ENCODE measurements at regions not wholly inside any gene's neighbourhood (a gene's known extent, or its start where the extent isn't known, plus 50 kb on each side); places are given as distances from the start of the nearest gene placed in this dataset.

GRCh38 chr10:29763396-29763795 is 128.6 kb upstream of the SVIL start:
- Histone ChIP-seq H3K36me3 (ENCODE audit: control insufficient read depth in 4 of 4, insufficient read depth in 3 of 4, low read depth in 1 of 4, low read length in 3 of 4) (no peaks in the 10 kb centered on the region), H3K9ac (ENCODE audit: low read depth in 1 of 2, low read length in 2 of 2) (no peak overlapping the region), H3K4me3 (ENCODE audit: low read depth in 1 of 3, low read length in 3 of 3) (no peak overlapping the region), H3K4me1 (ENCODE audit: control insufficient read depth in 4 of 4, insufficient read depth in 4 of 4, low read length in 3 of 4) (peaks cover 0 to 34% (median 13%) of the 10 kb centered on the region in 4 donors), H3K27me3 (ENCODE audit: control insufficient read depth in 4 of 4, insufficient read depth in 4 of 4, low read length in 3 of 4) (no peaks in the 10 kb centered on the region), H3K9me3 (ENCODE audit: control insufficient read depth in 4 of 4, low read length in 3 of 4) (no peaks in the 10 kb centered on the region), H3K27ac (ENCODE audit: low read depth in 1 of 2, low read length in 2 of 2) (no peak overlapping the region)
- TF ChIP-seq FOXA2 (IDR thresholded peaks at IDR 0.05) (no peak), ATF3 (IDR thresholded peaks at IDR 0.05) (no peak), REST (IDR thresholded peaks at IDR 0.05) (no peak), YY1 (IDR thresholded peaks at IDR 0.05) (no peak), ZBTB33 (IDR thresholded peaks at IDR 0.05) (no peak), GABPA (IDR thresholded peaks at IDR 0.05 in 1 of 2, conservative IDR thresholded peaks at IDR 0.05 in 1 of 2) (no peak), HNF4A (conservative IDR thresholded peaks at IDR 0.05) (no peak), CTCF (IDR thresholded peaks at IDR 0.05; ENCODE audit: low read depth, low read length, missing input control) (no peak), RXRA (IDR thresholded peaks at IDR 0.05) (no peak), MAX (IDR thresholded peaks at IDR 0.05) (no peak), FOXA1 (IDR thresholded peaks at IDR 0.05) (no peak), RAD21 (IDR thresholded peaks at IDR 0.05) (no peak), TAF1 (conservative IDR thresholded peaks at IDR 0.05) (no peak), JUND (IDR thresholded peaks at IDR 0.05) (no peak)
- WGBS = 94% methylated on average over 4 of the region's 4 CpGs
- DNase-seq (ENCODE audit: low spot score) = no peak

GRCh38 chr10:29761916-29762315 is 127.1 kb upstream of the SVIL start:
- Histone ChIP-seq H3K4me1 (ENCODE audit: control insufficient read depth in 4 of 4, insufficient read depth in 4 of 4, low read length in 3 of 4) (peaks cover 3 to 49% (median 27%) of the 10 kb centered on the region in 4 donors), H3K4me3 (ENCODE audit: low read depth in 1 of 3, low read length in 3 of 3) (no peak overlapping the region), H3K27me3 (ENCODE audit: control insufficient read depth in 4 of 4, insufficient read depth in 4 of 4, low read length in 3 of 4) (no peaks in the 10 kb centered on the region), H3K9me3 (ENCODE audit: control insufficient read depth in 4 of 4, low read length in 3 of 4) (no peaks in the 10 kb centered on the region), H3K9ac (ENCODE audit: low read depth in 1 of 2, low read length in 2 of 2) (no peak overlapping the region), H3K27ac (ENCODE audit: low read depth in 1 of 2, low read length in 2 of 2) (peak overlapping the region in 1 of 2 donors; percentile 52), H3K36me3 (ENCODE audit: control insufficient read depth in 4 of 4, insufficient read depth in 3 of 4, low read depth in 1 of 4, low read length in 3 of 4) (no peaks in the 10 kb centered on the region)
- WGBS = 53% methylated on average over 5 of the region's 5 CpGs
- no peak for DNase-seq (ENCODE audit: low spot score)
- TF ChIP-seq GABPA (IDR thresholded peaks at IDR 0.05 in 1 of 2, conservative IDR thresholded peaks at IDR 0.05 in 1 of 2) = no peak
- no peak for TF ChIP-seq HNF4G (IDR thresholded peaks at IDR 0.05)
- TF ChIP-seq YY1 (IDR thresholded peaks at IDR 0.05) = peak; percentile 52
- peak in 1 of 2 donors; percentile 22 for TF ChIP-seq JUND (IDR thresholded peaks at IDR 0.05)
- TF ChIP-seq RAD21 (IDR thresholded peaks at IDR 0.05) = no peak
- TF ChIP-seq ATF3 (IDR thresholded peaks at IDR 0.05) = no peak
- peak; percentile 65 for TF ChIP-seq SP1 (IDR thresholded peaks at IDR 0.05)
- TF ChIP-seq MAX (IDR thresholded peaks at IDR 0.05) = peak; percentile 75
- TF ChIP-seq ZBTB33 (IDR thresholded peaks at IDR 0.05) = no peak
- TF ChIP-seq FOXA1 (IDR thresholded peaks at IDR 0.05) = no peak
- no peak for TF ChIP-seq EGR1 (IDR thresholded peaks at IDR 0.05; ENCODE audit: low read depth in 2 of 2)
- TF ChIP-seq TAF1 (conservative IDR thresholded peaks at IDR 0.05) = no peak
- TF ChIP-seq CTCF (IDR thresholded peaks at IDR 0.05; ENCODE audit: low read depth, low read length, missing input control) = no peak
- TF ChIP-seq FOXA2 (IDR thresholded peaks at IDR 0.05) = no peak
- peak; percentile 50 for TF ChIP-seq NR2F2 (IDR thresholded peaks at IDR 0.05)
- TF ChIP-seq HNF4A (conservative IDR thresholded peaks at IDR 0.05) = peak; percentile 77 to 78
- peak; percentile 49 to 64 for TF ChIP-seq RXRA (IDR thresholded peaks at IDR 0.05)
